Stimulated activated CD4-positive, alpha-beta T cell treated with anti-CD3 and anti-CD28 coated beads, Interleukin-1b, Interleukin-23, amount 100 ng/mL, for 4 hours (primary cell): ENCODE measurements at regions not wholly inside any gene's neighbourhood (a gene's known extent, or its start where the extent isn't known, plus 50 kb on each side); places are given as distances from the start of the nearest gene placed in this dataset.

ENCODE experiments used
- DNase-seq, 2 donors: peaks; one replicate each; pipeline ENCODE4 v3.0.0-alpha.2; 2020; ENCODE audit warnings: low read depth in 2 of 2

GRCh38 chr14:36028665-36029064, 147.9 kb downstream of the PTCSC3 start:
- DNase-seq: no peak

DNA sequence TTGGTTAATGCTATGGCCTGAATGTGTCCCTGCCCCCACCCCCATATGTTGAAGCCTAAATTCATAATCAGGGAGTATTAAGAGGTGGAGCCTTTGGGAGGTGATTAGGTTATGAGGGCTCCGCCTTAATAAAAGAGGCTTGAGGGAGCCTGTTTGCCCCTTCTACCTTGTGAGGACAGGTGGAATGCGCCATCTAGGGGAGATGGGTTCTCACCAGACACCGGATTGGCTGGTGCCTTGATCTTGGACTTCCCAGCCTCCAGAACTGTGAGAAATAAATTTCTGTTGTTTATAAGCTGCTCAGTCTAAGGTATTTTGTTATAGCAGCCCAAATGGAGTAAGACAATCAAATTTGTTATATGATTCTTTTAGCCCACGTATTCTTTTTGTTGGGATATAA, 148.3 kb downstream of the PTCSC3 start:
- DNase-seq: no peak

GRCh38 chr14:36027354-36027753, 149.2 kb downstream of the PTCSC3 start:
- no peak for DNase-seq

DNA sequence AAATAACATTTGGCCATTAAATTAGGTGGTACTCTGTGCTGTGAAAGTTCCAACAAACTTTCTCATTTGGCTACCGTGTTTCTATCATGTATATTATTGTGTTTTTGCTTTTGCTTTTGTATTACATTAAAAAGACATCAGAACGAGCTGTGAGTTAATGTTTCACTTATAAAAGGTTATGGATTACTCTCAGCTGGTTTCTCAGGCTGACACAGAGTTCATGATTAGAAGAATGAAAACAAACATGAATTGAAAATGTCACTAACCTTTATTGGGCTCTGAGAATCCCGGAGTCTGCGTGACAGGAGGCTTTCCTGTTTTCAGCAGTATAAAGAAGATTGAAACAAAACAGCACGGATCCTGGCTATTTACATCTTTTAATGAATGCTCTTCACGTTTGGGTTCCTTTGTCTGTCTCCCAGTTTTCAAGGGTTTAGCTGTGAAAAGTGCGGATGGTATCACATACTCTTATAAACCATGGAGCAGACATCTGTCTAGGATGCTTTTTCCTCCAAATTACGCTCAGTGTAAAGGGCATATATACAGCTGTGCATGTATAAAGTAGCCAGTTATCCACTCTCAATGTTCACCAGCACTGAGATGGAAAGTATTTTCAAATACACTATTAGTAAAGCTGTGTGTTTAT, 153.6 kb downstream of the PTCSC3 start:
- DNase-seq: no peak

DNA sequence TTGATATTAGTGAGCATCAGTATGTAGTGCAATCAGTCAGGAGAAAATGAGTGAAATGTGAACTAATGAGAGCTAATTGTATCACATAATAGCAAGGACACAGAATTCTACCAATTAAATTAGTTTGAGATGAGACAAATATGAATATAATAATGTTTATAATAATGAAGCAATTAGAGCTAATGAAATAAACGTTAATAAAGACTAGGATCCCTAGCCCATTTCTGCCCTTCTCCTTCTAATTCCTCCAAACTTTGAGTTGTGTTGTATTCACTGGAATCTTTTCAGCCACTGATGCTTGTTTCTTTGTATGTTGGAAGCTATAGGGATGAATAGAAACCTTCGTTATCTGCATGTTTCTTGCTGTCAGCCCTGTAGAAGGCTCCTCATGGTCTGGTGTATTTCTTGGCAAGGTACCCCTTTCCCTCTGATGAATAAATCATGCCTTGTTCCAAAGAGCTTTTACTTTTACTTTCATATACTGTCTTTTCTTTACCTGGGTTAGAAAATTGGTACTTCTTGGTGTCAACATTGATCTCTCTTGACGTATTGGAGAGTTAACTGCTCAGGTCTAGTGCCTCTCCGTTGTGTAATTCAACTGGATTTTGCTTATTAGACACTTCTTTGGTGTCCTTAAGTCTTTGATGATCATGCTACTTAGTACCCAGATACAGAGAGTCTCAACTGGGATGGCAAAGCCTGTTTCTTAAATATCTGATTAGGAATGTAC, 154.8 kb downstream of the PTCSC3 start:
- no peak for DNase-seq

DNA sequence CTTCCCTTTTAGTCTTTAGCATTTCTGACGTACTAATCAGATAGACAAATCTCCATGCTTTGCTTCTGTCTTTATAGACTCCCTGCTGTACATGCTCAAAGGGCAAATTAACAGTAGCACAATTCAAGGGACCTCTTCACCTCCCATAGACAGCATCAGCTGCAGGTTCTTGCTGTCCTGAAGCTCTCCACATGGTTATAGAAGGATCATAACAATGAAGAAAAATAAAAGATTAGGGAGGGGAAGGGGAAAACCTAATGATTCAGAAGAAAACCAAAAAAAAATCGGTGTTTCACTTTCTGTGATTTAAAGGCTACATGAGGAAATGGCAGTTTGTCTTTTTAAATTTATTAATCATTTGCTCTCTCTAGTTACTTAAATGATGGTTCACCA, 155.5 kb downstream of the PTCSC3 start:
- DNase-seq: no peak

GRCh38 chr14:36020120-36021029, 156.1 kb downstream of the PTCSC3 start:
- no peak for DNase-seq

DNA sequence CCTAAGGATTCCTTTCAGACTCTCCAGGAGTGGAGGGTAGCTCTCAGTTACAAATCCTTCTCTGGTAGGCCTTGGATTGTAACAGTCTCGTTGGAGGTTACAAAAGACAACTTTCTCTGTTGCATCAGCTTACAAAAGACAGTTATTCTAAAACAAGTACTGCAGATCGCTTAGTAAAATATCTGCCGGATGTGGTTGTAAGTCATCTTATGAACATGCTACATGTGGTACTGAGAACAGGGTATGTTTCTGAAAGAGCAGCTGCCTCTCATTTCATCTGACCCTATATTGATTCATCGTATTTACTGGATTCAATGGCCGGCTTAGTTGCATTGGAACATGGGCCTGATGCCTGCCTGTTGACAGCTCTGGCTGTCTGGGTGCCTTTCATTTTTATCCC, 157.4 kb downstream of the PTCSC3 start:
- DNase-seq: no peak

DNA sequence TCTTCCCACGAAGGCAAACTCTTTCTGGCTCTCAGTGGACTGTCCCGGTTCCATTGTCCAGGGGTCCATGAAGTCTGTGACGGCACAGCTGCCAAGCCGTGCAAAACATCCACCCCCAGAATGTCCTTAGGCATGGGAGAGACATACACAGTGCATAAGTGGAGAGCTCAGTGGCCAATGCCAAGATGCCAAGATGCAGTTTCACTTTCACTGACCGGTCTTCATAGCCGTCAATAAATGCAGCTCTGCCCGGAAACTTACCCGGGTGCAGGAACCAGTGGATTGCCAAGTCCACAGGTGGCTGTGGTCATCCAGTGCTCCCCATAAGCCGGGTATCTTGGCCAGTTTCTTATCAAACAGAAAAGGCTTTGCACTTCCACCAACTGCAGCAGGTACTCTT, 162.3 kb downstream of the PTCSC3 start:
- DNase-seq: no peak

GRCh38 chr14:36013483-36013882, 163.0 kb downstream of the PTCSC3 start:
- no peak for DNase-seq

DNA sequence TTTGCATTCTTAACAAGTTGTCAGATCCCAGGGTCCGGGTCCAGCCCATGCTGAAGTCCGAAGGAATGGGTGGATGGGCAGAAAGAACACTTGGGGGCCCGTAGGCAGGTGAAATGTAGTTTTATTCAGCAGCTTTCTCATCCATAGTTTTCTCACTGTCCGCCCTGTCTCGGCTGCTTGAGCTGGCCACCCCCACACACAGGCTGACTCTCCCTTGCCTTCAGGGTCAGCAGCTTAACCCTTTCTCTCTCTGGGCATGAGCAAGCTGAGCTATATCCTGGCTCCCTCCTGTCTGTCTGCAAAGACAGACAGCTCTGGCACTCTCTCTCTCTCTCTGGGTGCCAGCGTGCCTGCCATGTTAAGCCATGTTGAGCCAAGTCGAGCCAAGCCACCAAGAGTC, 163.9 kb downstream of the PTCSC3 start:
- no peak for DNase-seq

- no peak for DNase-seq
These were observed 166.9 kb downstream of the PTCSC3 start for GRCh38 chr14:36009643-36010042.

DNA sequence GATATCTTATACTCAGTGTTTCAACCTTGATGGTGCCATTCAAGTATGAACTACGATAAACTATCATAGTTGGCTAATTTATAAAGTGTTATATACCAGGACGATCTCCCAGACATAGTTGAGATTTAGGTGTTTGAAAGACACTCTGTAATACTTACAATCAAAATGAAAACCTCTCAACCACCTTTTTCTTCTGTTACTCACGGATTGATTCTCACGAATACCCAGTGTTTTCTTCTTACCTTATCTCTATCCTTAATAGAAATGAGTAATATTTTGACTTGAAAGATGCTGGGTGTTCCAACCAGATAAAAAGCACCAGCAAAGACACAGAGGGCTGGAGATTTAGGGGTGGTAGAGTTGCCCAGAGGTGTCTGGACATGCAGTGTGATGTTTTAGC, 169.9 kb downstream of the PTCSC3 start:
- DNase-seq: no peak

DNA sequence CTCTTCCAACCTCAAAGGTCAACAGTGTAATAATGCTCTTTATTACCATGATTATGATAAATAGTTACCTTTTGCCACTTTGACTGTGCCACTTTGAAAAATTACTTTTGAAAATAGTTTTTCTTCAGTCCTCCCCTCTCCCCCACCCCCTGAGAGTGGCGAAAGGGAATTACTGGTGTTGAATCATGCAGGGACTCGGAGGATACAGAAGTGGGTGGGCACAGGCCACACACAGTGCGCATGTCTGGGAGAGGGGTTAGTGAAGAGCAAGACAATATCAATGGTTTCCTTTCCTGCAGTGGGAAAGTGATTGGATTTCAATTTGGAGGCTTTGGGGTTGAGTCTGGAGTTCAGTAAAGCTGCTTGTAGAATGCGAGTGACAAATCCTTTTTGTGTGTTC, 170.9 kb downstream of the PTCSC3 start:
- no peak for DNase-seq

GRCh38 chr14:36001936-36002335, 174.6 kb downstream of the PTCSC3 start:
- no peak for DNase-seq

GRCh38 chr14:35999294-35999693, 173.2 kb downstream of the BRMS1L start:
- DNase-seq: no peak

DNA sequence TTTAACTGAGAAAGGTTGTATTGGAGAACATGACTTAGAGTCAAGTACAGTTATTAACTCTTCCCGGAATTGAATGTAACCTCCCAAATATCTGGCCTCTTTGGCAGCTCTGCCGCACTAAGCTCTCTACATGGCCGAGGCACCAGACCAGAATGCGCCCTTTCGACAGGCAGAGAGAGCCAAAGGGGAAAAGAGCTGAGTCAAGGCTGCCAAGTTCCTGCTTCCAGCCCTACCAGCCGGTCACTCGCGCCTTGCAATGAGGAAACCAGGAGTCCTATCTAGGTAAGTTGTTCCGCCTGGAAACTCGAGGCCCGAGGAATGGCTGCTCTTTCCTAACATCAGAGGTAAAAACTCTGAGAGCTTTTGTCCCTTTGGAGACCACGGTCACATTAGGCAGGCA, 172.2 kb downstream of the BRMS1L start:
- no peak for DNase-seq

GRCh38 chr14:35993684-35993960, 167.5 kb downstream of the BRMS1L start:
- DNase-seq: no peak

- no peak for DNase-seq
These were observed 166.9 kb downstream of the BRMS1L start for GRCh38 chr14:35992816-35993683.

DNA sequence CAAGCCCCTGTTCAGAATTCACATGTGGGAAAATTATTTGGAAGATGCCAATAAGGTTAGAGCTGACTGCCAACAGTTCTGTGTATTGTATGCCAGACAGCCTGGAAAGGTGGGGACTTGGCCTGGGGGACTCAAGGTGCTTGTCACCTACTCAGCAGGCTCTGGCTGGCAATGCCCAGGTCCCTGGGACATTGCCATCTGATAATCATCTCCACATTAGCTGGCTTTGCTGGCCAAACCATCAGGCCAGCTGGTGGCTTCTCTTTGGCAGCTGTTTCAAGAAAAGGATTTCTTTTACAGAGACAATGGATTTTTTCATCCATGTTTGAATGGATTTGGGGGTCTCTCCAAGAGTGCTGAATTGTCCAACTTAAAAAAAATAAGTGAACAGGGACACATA, 165.2 kb downstream of the BRMS1L start:
- DNase-seq: no peak

- no peak for DNase-seq
These were observed 163.6 kb downstream of the BRMS1L start for GRCh38 chr14:35989736-35990135.
